ENCODE measurements at regions not wholly inside any gene's neighbourhood (a gene's known extent, or its start where the extent isn't known, plus 50 kb on each side); places are given as distances from the start of the nearest gene placed in this dataset.
"Not testable (repeated sequence)": the region's sequence is repeated elsewhere in the genome, so short reads cannot be mapped to it uniquely, and the experiment has no call there.

DNA sequence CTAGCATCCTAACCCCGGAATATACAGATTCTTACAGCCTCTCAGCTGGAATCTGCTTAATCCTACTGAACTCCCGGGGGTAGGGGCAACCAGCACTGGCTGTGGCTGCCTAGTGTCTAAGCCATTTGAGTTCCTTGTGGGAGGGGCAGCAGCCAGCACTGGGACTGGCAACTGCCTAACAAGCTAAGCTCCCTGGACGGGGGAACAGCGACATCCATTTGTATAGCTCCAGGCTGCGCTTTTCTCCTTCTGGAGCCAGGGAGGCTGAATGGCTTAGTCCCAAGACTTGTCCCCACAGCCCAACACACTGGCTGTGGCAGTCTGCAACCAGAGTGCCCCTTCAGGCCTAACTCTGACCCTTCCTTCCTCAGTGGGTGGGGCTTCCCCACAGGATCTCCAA lies 787.2 kb downstream of the METTL4 start:
- no peak for DNase-seq (ENCODE audit: low spot score)
- TF ChIP-seq, protein P1, sequence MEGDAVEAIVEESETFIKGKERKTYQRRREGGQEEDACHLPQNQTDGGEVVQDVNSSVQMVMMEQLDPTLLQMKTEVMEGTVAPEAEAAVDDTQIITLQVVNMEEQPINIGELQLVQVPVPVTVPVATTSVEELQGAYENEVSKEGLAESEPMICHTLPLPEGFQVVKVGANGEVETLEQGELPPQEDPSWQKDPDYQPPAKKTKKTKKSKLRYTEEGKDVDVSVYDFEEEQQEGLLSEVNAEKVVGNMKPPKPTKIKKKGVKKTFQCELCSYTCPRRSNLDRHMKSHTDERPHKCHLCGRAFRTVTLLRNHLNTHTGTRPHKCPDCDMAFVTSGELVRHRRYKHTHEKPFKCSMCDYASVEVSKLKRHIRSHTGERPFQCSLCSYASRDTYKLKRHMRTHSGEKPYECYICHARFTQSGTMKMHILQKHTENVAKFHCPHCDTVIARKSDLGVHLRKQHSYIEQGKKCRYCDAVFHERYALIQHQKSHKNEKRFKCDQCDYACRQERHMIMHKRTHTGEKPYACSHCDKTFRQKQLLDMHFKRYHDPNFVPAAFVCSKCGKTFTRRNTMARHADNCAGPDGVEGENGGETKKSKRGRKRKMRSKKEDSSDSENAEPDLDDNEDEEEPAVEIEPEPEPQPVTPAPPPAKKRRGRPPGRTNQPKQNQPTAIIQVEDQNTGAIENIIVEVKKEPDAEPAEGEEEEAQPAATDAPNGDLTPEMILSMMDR (IDR thresholded peaks at IDR 0.05; ENCODE audit: borderline replicate concordance, control extremely low read depth, extremely low read depth, insufficient read depth, missing control alignments), result no peak
- in situ Hi-C loops (cut with MboI; ENCODE audit: low sequenced_read_pairs, unreplicated experiment), result no loop called here

DNA sequence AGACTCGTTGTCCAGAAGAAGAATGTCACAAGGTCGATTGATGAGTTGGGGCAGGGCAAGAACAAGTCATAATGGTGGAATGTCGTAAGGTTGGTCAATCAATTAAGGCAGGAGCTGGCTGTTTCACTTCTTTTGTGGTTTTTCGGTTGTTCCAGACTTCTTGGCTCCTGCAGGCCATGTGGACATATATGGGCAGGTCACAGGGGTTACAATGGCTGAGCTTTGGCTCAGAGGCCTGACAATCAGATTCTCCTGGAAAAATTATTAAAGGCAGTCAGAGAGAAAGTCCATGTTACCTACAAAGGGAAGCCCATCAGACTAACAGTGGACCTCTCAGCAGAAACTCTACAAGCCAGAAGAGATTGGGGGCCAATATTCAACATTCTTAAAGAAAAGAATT lies 785.3 kb downstream of the METTL4 start:
- DNase-seq (ENCODE audit: low spot score); in situ Hi-C loops (cut with MboI; ENCODE audit: low sequenced_read_pairs, unreplicated experiment): not testable (repeated sequence)

DNA sequence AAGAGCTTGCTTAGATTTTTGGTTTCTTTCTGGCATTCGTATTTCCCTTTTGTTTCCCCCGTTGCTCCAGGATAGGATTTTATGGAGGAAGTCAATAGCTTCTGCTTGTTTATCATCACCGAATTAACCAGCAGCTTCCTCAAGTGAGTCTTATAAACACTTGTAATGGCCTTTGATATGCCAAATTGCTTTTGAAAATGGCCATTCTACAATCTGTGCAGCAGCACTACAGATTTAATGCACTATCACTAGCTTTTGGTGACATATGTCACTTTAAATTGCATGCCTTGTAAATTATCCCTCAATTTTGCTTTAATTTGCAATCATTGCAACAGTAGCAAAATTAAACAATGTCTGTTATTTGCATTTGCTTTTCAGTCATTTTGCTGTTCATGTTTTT lies 774.7 kb downstream of the METTL4 start:
- no peak for DNase-seq (ENCODE audit: low spot score)
- TF ChIP-seq, protein P1 (IDR thresholded peaks at IDR 0.05; ENCODE audit: borderline replicate concordance, control extremely low read depth, extremely low read depth, insufficient read depth, missing control alignments), result no peak

DNA sequence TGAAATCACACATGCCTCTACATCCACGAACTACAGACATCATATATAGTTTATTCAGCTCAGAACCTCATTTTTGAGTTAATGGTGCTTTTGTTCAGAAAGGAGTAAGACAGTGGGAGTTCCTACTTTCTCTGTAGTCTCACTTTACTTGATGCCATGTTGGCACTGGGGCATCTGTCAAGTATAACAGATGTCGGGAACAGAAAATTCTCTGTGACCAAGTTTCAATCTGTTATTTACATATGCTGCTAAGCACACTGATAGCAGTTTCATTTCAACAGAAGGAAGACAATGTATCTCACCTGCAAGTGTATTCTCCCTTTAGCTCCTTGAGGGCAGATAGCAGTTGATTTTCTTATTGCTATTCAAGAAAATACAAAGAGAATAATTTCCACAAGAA lies 774.1 kb downstream of the METTL4 start:
- TF ChIP-seq, protein P1 (IDR thresholded peaks at IDR 0.05; ENCODE audit: borderline replicate concordance, control extremely low read depth, extremely low read depth, insufficient read depth, missing control alignments), result no peak
- in situ Hi-C loops (cut with MboI; ENCODE audit: low sequenced_read_pairs, unreplicated experiment), result no loop called here
- DNase-seq (ENCODE audit: low spot score), result no peak

More for the DNA sequence above, 774.7 kb downstream of the METTL4 start:
- in situ Hi-C loops (cut with MboI; ENCODE audit: low sequenced_read_pairs, unreplicated experiment), result no loop called here

DNA sequence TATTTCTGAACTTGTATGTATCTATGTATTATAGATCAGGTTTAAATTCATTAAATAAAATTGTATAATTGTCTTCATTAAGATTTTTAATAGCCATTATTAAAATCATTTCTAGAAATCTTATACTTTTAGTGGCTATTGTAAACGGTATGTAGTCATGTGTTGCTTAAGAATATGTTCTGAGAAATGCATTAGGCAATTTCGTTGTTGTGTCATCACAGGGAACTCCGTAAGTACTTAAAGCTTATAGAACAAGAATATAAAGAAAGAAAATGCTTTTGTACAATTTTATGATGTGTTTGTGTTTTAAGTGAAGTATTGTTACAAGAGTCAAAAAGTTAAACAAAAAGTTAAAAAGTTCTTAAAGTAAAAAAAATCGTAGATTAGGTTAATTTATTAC lies 765.8 kb downstream of the METTL4 start:
- DNase-seq (ENCODE audit: low spot score), result no peak
- TF ChIP-seq, protein P1 (IDR thresholded peaks at IDR 0.05; ENCODE audit: borderline replicate concordance, control extremely low read depth, extremely low read depth, insufficient read depth, missing control alignments), result no peak
- in situ Hi-C loops (cut with MboI; ENCODE audit: low sequenced_read_pairs, unreplicated experiment), result no loop called here

DNA sequence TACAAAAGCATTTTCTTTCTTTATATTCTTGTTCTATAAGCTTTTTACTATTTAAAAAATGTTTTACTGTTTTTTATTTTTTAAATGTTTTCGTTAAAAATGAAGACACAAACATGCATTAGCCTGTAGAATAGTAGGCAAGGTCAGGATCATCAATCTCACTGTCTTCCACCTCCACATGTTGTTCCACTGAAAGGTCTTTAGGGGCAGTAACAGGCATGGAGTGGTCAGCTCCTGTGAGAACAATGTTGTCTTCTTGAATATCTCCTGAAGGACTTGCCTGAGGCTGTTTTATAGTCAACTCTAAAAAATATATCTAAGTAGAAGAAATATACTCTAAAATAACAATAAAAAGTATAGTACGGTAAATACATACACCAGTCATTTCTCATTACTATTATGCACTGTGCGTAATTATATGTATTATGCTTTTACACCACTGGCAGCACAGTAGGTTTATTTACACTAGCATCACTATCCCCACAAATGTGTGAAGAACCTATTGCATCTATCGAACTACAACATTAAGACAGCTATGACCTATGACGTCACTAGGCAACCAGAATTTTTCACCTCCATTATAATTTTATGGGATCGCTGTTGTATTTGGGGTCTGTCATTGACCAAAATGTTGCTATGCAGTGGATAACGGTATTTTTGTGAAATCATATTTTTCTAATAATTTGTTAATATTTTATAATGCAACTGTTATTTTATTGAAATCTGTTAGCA lies 764.3 kb downstream of the METTL4 start:
- TF ChIP-seq, protein P1 (IDR thresholded peaks at IDR 0.05; ENCODE audit: borderline replicate concordance, control extremely low read depth, extremely low read depth, insufficient read depth, missing control alignments), result no peak
- no peak for DNase-seq (ENCODE audit: low spot score)
- in situ Hi-C loops (cut with MboI; ENCODE audit: low sequenced_read_pairs, unreplicated experiment), result no loop called here

DNA sequence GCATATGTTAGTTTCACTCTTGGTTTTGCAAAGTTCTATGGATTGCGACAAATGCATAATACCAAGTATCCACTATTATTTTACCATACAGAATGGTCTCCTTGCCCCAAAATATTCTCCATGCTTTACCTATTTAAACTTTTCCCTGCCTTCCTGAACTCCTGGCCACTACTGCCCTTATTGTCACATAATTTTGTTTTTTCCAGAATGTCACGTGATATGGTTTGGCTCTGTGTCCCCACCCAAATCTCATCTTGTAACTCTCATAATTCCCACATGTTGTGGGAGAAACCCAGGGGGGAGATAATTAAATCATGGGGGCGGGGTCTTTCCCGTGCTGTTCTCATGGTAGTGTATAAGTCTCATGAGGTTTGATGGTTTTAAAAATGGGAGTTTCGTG lies 760.0 kb downstream of the METTL4 start:
- in situ Hi-C loops (cut with MboI; ENCODE audit: low sequenced_read_pairs, unreplicated experiment), result no loop called here
- no peak for DNase-seq (ENCODE audit: low spot score)
- TF ChIP-seq, protein P1 (IDR thresholded peaks at IDR 0.05; ENCODE audit: borderline replicate concordance, control extremely low read depth, extremely low read depth, insufficient read depth, missing control alignments), result no peak
